ENCODE measurements at regions not wholly inside any gene's neighbourhood (a gene's known extent, or its start where the extent isn't known, plus 50 kb on each side); places are given as distances from the start of the nearest gene placed in this dataset.

GRCh38 chr1:82453511-82454185 is 652.9 kb downstream of the ADGRL2 start:
- no peak for DNase-seq

DNA sequence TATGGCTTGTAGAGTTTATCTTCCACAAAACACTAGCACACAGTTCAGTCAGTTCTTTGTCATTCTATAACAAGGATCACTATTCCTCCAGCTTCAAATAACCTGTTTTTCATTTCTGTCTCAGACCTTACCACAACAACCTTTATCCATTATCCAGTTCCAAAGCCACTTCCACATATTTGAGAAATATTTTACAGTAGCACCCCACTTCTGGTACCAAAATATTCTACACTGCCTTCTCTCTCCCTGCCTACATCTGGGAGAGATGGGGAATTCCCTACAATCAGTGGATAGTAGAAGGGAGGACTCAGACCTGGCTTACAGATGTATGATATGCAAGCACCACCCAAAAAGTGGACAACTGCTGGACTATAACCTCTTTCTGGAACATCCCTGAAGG is 651.4 kb downstream of the ADGRL2 start:
- DNase-seq, result no peak

- no peak for DNase-seq
These were observed 650.5 kb downstream of the ADGRL2 start for GRCh38 chr1:82451191-82451590.

DNA sequence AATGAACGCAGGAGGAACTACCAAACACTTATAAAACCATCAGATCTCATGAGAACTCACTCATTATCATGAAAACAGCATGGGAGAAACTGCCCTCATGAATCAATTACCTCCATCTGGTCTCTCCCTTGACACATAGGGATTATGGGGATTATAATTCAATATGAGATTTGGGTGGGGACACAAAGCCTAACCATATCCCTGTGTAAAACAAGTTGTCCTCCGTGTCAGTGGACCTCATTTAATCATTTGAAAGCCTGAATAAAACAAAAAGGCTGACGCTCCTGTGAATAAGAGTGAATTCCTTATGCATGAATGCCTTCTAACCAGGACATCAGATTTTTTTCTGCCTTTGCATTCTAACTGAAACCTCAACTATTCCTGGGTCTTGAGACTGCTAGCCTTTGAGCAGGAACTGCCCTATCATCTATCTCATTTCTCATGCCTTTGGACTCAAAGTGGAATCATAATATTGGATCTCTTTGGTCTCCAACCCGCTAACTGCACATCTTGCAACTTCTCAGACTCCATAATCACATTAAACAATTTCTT is 648.8 kb downstream of the ADGRL2 start:
- no peak for DNase-seq

DNA sequence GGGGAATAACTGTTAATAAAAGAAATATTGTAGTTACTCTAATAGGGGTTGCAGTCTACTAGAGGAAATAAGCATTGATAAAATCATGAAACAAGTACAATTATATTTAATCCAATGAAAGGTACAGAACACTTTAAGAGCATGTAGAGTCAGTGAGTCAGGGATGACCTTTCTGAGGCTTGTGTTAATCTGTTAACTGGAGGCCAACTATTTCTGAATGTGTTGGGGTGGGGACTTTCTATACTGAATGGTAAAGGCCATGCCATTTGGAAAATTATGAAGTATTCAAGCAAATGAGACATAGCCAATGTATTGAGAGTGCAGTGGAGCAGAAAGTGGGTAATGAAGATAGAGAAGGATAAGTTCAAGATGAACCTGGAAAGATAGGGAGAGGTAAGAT is 646.2 kb downstream of the ADGRL2 start:
- no peak for DNase-seq

DNA sequence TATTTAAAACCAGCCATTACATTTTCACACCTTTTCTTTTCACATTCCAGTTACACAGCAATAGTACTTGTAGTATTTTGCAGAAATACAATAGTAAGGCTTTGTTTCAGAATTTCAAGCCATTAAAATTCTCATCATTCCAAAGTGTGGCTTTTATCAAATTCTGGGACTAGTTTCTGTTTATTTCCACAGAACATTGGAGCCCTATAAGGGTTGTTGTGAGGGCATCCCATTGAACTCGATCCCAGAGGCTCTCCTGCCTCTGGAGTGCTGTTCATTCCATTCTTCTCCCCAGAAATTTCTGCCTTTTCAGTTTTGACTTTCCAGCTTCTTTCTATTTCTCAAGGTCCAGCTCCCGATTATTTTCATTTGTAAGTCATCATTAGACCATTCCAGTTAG is 645.5 kb downstream of the ADGRL2 start:
- DNase-seq, result no peak

DNA sequence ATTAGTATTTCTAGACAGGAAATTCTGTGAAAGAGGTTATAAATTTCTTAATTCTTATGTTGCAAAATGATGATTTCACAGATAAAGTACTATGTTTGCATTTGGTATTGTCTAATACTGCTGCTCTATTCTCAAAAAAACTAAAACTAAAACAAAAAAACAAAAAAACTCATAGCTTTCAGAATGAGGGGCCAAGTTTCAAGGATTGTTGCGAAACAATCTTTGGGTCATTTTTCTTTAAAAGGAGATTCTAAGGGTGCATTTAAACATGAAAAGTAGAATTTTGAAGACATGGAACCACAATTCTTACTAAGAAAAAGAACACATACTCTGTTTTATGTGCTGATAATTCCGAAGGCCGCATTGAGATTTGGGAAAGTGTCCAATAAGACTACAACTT is 645.1 kb downstream of the ADGRL2 start:
- DNase-seq, result no peak

- DNase-seq, result no peak
These were observed 644.4 kb downstream of the ADGRL2 start for GRCh38 chr1:82445132-82445531.

- DNase-seq, result no peak
These were observed 640.7 kb downstream of the ADGRL2 start for GRCh38 chr1:82441402-82441801.

DNA sequence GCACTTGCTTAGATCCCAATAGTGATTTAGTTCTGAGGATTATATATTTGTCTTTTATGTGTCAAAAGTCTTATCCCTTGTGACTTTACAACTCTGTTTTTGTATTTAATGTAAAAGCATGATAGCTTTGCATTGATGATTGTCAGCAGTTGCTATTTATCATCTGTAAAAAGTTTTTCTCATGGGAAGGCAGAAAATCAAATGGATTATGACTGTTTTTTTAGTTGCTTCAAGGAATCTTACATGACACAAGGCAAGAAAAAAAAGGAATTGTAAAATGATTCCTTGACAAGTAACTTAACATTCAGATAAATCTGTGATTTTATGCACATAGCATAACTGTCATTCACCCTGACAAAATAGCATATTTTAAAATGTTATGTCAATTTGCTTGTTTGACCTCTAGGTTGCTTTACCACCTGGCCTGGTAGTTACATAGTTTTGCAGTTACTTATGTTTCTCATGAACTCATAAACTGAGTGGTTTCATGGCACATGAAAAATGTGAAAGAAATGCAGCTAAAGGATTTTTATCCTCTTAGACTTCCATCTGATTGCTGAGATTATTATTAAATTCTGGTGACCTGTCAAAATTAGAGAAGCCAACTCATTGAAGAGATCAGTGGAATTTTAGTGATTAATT is 622.6 kb downstream of the ADGRL2 start:
- no peak for DNase-seq

DNA sequence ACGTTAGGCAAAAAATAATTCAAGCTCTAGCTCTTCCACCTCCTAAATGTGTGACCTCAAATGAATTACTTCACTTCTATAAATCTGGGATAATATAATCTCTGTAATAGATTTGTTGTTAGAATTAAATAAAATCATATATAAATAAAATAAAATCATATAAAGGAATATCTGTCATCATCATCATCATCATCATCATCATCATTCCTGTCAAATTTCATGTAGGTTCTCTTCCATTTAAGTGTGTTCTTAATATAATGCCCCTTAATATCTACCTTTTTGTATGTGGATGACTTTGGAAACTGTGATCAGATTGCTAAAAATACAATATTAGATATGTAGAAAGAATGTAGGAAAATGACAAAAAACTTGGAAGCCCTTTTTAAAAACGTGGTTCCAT is 621.0 kb downstream of the ADGRL2 start:
- DNase-seq, result no peak

DNA sequence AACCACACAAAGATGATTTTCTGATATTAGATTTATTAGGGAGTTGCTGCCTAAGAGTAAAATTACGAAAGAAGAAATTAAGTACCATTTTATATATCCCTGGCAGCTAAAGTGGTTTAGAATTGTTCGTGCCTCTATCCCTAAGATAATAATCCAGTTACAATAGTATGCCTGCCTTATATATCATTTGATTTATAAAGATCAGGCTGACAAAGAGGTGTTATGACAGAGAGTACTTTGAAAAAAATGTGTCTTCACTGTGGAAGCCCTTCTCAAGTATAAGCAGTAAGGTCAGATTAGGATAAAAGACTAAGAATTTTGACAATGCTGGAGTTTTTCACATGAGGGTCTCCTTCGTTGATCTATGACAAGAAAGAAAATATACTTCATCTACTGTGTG is 619.9 kb downstream of the ADGRL2 start:
- no peak for DNase-seq

- DNase-seq, result no peak
These were observed 610.9 kb downstream of the ADGRL2 start for GRCh38 chr1:82411605-82412004.

DNA sequence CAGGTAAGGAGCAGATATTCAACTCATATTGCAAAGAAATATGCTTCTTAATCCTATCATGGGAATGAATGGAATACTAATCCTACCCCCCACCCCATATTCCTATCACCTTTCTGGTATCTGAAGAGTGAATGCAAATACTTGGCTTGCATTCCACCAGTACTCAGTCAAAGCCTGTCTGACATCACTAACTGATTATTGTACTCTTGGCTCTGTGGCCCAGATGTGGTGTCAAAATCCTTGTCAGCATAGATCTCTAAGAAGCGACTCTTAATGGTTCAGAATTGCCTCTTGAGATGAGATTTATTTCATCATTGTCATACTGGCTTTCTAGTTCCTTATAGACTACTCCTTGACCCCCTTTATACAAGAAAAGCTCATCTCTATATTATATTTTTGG is 604.6 kb downstream of the ADGRL2 start:
- DNase-seq, result no peak

DNA sequence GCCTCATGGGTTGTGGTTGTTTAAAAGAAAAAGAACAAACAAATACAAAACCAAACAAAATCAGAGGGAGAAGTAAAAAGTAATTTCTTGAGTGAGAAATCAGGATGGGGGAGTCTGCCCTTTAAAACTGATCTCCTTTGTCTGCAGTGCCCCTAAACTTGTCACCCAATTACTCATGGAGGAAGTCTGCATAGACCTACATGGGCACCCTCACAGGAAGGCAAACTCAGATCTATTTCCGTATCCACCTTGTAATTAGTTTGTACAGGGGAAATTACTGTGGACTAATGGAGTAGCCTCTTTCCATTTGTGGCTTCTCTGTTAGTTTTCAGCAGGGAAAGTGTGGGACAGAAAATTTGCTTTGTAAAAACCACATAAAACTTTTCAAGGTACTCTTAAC is 600.4 kb downstream of the ADGRL2 start:
- no peak for DNase-seq

GRCh38 chr1:82400521-82400920 is 599.8 kb downstream of the ADGRL2 start:
- no peak for DNase-seq

GRCh38 chr1:82399093-82399492 is 598.4 kb downstream of the ADGRL2 start:
- no peak for DNase-seq

DNA sequence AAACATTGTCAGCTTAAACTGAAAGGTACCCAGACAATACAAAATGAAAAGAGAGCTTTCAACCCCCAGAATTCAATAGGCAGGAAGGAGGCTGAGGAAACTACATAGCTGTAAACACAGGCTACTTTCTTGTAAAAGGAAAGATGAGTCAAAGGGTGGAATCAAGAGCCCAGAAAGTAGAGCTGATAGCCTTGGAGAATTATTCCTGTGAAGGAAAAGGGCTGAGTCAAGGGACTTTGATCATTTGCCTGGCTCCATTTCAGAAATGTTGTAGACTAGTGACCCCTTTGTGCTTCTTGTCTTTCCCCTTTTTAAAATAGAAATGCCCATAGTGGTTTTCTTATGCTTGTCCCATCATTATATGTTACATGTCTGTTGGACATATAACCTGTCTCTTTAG is 597.6 kb downstream of the ADGRL2 start:
- DNase-seq, result no peak

DNA sequence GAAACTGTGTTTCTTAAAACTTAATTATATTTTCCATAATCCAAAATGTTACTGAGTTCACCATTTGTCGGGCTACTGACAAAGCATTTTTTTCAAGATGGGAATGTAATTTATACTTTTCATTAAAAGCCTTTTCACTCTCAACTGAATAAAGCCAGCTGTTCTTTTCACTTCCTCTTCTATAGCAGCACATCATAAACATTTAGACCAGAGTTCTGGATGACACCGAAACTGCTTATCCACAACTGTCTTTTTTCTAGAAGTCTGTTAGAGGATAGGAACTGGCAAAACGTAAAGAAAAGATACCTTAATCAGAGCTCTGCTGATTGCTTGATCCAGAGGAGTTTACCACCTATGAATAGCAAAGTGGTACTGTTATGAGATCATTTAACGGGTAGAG is 594.7 kb downstream of the ADGRL2 start:
- DNase-seq, result no peak

DNA sequence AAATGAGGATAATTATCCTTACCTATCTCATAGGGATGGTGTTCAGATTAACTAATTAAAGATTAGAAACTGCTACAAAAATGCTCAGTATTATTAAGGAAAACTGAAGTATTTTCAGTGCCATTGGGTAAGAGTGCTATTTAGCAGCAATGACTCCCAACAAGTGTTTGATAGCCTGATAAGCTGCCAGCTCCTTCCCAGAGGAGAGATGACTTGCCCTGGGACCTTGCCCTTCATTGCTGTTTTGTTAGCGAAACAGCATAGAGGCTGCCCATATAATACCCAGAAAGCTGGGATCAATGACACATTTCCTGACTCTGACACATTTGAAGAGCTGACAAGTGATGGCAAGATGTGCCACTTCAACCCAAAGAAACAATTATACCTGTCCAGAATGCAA is 592.2 kb downstream of the ADGRL2 start:
- peak; percentile 11 for DNase-seq

GRCh38 chr1:82392513-82392912 is 591.8 kb downstream of the ADGRL2 start:
- no peak for DNase-seq

- DNase-seq, result no peak
These were observed 591.0 kb downstream of the ADGRL2 start for GRCh38 chr1:82391712-82392111.

GRCh38 chr1:82390627-82391026 is 589.9 kb downstream of the ADGRL2 start:
- DNase-seq, result no peak

- DNase-seq, result peak; percentile 65
These were observed 587.9 kb downstream of the ADGRL2 start for GRCh38 chr1:82388679-82389078.

DNA sequence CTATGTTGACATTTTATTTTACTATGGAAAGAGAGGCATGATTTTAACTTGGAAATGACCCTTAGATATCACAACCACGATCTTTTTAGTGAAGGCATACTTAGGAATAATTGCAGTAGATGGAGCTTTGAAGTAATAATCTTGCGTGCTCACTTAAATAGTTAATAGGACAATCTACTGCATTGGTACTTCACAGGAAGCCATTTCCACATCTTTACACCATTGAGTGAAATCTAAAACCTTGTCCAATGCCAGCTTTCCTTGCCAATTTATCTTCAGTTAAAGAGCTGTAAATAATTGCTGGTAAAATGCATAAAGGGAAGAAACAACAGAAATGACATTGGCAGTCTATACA is 586.3 kb downstream of the ADGRL2 start:
- DNase-seq, result peak; percentile 70

All from NCI-H1105 (cell line).